NOMO-1 treated with dmso at 0.1 percent for 144 hours (cell line): ENCODE measurements at regions not wholly inside any gene's neighbourhood (a gene's known extent, or its start where the extent isn't known, plus 50 kb on each side); places are given as distances from the start of the nearest gene placed in this dataset.

Experiments
- DNase-seq: peaks from one replicate; lab custom pipeline; 2025; ENCODE audit not compliant: unreplicated experiment; lab: John Stamatoyannopoulos, UW

GRCh38 chr2:62447411-62447810 is 58.6 kb downstream of the TMEM17 start:
- DNase-seq, result no peak

GRCh38 chr2:62446491-62446890 is 59.5 kb downstream of the TMEM17 start:
- no peak for DNase-seq

GRCh38 chr2:62443886-62444285 is 62.1 kb downstream of the TMEM17 start:
- no peak for DNase-seq

- no peak for DNase-seq
Measured at GRCh38 chr2:62443471-62443870, 62.5 kb downstream of the TMEM17 start.

DNA sequence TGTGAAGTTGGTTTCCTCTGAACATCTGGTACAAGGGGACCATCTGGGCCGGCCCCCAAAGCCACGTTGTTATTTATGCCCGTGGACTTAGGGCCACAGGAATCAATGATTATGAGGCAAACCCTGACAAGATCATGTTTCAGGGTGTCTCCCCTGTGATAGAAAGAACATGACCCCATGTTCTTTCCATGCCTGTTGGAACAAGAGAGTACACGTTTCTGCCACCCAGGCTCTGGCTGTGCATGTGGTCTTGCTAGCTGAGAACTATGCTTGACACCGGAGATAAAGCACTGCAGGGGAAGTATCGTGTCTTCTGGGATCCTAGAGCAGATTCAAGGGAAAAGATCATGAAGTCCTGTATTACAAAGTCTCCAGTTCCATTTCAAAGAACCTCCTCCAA is 64.2 kb downstream of the TMEM17 start:
- no peak for DNase-seq

DNA sequence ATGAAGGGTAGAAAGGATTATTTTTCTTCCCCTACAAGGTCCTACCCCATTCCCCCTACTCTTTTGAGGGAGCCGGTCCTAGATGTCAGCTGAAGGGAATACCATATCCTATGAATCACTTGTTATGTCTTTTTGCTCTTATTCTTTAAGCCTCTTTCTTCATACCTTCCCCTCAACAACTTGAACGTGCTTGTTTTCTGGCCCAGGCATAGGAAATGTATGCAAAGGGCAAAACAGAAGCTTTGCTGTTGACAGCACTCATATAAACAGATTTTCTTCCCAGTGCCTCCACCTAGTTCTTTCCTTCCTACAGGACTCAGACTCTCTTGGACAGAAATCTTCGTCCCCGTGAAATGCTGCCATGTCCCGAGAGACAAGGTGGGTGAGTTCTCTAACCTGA is 64.6 kb downstream of the TMEM17 start:
- no peak for DNase-seq

GRCh38 chr2:62440281-62440946 is 65.6 kb downstream of the TMEM17 start:
- no peak for DNase-seq

DNA sequence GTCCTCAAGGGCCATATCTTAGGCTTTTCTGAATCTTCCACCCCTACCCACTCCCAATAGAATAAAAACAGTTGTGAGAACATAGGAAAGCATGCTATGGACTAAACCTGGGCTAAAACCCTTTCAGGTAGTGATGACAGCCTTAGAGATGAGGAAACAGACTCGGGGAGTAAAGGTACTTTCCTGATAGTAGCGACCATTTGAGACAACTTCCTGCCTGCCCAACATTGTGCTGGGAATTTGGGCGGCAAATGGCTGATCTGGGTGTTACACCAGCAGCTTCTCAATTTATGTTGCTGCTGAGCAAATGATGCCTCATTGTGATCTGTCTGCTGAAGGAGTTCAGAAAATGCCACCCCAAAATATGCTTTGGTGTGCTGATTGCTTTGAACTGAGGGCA is 66.6 kb downstream of the TMEM17 start:
- DNase-seq, result no peak

DNA sequence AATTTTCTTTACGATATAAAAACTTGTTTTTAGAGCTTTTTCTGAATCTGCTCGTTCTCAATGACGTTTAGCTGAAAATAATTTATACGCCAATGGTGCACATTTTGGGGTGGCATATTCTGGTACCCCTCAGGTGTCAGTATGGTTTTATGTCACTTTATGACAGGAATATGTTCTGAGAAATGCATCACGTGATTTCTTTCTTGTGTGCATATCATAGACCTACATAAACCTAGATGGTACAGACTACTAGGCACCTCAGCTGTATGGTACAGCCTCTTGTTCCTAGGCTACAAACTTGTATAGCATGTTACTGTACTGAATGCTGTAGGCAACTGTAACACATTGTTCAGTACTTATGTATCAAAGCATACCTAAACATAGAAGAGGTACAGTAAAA is 68.2 kb downstream of the TMEM17 start:
- DNase-seq, result no peak

- no peak for DNase-seq
Measured at GRCh38 chr2:62435720-62436119, 70.3 kb downstream of the TMEM17 start.

DNA sequence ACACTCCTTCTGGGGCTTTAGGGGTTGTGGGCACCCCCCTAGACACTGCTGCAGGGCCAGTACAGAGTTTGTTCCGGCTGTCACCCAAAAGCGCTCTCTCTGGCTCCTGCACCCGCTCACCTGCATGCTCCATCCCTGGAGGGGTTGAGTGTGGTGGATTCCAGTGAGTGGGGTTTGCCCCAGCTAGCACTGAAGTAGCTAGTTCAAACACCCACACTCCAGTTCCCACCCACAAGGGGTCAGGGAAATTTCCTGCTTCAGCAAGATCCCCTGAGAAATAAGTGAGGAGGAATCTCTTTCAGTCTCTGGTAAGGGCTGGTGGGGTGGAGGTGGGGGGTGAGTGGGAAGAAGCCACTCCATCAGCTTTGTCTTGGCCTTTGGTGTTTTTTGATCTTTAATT is 73.6 kb downstream of the TMEM17 start:
- no peak for DNase-seq

DNA sequence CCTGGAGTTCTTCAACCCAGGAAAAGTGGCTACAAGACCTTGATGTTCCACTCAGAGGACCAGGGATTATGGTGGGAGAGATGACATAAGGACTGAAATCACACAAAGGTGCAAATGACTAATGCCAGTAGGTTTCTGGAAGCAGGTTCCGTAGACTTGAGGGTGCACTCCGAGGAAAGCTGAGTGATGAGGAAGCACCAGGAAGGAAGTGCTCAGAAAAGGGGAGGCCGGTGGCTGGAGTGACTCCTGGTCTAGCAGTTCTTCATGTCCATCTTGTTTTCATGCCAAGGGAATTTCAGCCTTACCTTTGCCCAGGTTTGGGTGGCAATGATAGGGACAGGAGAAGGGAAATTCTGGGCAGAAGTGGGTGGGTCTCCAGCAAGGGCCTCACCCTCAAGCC is 74.5 kb downstream of the TMEM17 start:
- DNase-seq, result no peak

DNA sequence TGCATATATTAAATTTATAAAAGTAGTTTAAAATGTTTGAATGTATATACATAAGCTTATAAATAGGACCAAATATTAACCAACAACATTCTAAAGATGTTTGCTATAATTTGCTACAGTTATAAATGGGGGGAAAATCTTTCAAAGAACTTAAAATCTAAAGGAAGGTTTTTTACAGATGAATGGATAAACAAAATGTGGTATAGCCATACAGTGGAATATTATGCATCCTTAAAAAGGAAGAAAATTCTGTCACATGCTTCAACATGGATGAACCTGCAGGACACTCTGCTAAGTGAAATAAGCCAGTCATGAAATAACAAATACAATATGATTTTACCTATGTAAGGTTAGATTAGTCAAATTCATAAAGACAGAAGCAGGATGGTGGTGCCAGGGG is 75.8 kb downstream of the TMEM17 start:
- no peak for DNase-seq

- no peak for DNase-seq
Measured at GRCh38 chr2:62427146-62427545, 78.8 kb downstream of the TMEM17 start.

DNA sequence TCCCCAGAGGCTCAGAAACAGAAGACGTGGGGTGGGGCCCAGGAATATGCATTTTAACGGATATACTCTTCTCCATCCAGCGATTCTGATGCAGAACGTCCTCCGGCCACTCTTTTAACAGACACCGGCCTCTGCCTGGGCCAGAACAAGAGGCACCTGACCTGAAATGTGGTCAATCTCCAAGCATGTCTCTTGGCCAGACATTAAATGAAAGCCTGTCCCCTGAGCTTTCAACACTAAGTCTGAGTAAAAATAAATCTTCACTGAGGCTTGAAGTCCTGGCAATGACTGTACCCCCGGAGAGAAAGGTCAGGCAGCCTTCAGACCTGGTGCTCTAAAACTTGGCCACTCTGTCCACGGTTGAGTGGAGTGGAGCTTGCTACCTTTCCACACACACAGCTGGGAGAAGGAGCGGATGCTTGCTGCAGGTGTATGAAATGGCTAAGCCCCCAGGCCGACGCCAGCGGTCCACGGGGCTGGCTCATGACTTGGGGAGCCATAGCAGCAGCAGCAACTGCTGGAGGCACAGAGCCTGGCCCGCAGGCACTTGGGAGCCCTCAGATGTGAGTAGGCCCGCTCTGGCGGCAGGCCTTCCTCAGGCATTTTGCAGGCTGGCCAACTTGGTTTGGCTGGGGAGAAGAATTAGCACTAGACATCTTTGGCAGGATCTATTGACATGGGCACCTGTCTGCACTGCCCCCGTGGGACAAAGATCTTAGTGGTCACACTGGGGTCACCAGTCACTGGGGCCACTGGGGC is 79.7 kb downstream of the TMEM17 start:
- no peak for DNase-seq

- DNase-seq, result no peak
Measured at GRCh38 chr2:62425684-62426083, 80.3 kb downstream of the TMEM17 start.

- no peak for DNase-seq
Measured at GRCh38 chr2:62424899-62425298, 81.1 kb downstream of the TMEM17 start.

DNA sequence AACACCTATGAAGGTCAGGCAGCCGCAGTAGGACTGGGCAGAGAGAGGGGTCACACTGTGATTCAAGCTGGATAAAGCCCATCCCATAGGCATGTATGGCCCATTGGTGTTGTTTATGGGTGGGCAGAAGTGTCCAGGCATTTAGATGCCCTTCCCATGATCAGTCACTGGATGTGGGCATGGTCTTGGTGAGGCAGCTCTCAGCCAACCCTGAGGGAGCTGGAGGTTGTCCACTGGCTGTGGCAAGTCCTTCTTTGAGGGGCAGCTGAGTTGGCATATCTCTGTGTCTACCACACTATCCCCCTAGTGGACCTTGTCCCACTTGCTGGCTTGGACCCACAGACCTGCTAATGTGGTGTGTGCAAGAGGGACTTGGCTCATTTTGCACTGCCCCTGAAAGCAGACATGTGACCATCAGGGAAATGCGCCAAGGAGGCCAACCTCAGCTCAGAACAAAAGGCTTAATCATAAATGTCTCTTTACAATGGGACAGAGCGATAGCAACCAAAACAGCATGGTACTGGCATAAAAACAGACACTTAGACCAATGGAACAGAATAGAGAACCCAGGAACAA is 82.0 kb downstream of the TMEM17 start:
- DNase-seq, result no peak

DNA sequence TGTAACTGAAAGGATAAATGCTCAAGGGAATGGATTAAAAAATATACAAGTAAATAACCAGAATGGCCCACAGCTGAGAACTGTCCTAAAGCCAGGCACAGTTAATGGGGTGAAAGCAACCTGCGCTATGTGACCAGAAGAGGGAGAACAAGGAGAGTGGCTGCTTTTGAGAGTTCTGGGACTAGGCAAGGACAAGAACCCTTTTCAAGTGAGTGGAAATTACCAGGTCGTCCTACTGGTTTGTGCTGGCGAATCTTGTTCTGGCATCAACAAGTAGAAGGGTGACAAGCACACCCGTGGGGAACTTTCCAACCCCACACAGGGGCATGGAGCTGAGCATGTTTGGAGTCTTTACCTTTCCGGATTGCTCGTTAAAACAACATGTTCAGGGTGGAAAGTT is 82.8 kb downstream of the TMEM17 start:
- no peak for DNase-seq

- DNase-seq, result no peak
Measured at GRCh38 chr2:62415518-62415917, 90.5 kb downstream of the TMEM17 start.

DNA sequence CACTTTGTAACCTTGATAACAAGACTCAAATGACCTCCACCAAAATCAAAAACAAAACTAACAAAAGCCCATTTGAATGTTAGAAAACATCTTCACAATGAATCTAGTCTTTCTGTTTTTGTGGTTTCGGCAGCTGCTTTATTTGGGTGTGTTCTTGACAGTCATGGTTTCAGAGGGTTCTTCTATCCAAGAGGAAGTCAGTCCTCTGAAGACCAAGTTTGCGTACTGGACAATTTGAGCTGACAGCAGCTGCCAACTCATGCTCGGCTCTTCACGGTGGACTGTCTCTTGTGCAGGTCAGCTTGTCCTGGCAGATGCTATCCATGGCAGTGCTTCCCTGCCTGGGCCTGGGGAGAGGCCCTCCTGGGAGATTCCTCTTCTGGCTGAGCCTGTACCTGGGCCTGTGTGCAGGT is 91.0 kb downstream of the TMEM17 start:
- DNase-seq, result peak; percentile 20

GRCh38 chr2:62413116-62413663 is 92.8 kb downstream of the TMEM17 start:
- DNase-seq, result no peak
